ENCODE measurements at regions not wholly inside any gene's neighbourhood (a gene's known extent, or its start where the extent isn't known, plus 50 kb on each side); places are given as distances from the start of the nearest gene placed in this dataset.
"Not testable (repeated sequence)": the region's sequence is repeated elsewhere in the genome, so short reads cannot be mapped to it uniquely, and the experiment has no call there.

DNA sequence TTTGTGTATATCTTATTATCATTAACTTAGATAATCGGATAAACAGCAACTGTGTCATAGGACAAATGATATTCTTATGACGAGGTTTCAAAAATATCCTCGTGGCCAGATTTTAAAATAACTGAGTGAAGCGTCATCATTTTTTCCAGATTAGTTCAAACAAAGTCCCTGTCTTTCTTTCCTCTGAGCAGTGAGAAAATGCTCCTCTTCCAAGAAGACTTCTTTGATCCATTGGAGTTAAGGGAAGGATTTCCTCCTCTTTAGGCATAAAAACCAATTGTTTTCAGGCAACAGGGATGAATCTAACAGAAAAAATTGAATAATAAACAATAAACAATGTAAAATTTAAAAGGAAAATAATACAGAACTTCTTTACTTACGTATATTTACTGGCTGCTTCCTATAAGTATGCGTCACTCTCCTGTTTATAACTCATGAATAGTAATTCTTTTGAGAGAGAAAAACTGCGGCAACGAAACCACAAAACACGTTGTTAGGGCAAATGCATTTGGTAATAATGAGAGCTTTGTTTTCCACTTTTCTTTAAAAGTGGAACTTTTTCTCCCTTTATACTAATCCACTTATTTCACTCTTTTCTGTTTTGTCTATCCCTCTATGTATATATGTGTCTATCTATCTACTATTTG is 419.4 kb upstream of the ONECUT1 start:
- no peak for DNase-seq

DNA sequence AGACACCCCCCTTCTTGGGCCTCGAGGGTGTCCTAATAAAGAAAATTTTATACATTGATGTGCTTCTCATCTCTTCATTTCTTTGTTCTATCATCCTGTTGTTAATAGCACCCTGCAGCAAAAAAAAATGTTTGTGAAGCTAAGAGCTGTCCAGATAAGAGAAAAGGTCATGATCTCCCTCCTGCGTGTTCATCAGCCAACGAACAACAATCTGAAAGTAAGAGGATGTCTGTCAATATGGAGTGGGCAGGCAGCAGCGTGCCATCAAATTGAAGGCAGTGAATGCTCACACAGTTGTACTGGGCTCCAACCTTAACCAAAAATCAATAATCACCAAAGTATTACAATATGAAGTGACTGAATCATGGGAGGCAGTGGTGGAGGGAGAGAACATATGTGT is 418.6 kb upstream of the ONECUT1 start:
- no peak for DNase-seq

- no peak for DNase-seq
Measured at GRCh38 chr15:53203454-53203853, 413.3 kb upstream of the ONECUT1 start.

- no peak for DNase-seq
Measured at GRCh38 chr15:53202876-53203275, 412.7 kb upstream of the ONECUT1 start.

- peak; percentile 9 for DNase-seq
Measured at GRCh38 chr15:53197426-53197839, 407.3 kb upstream of the ONECUT1 start.

DNA sequence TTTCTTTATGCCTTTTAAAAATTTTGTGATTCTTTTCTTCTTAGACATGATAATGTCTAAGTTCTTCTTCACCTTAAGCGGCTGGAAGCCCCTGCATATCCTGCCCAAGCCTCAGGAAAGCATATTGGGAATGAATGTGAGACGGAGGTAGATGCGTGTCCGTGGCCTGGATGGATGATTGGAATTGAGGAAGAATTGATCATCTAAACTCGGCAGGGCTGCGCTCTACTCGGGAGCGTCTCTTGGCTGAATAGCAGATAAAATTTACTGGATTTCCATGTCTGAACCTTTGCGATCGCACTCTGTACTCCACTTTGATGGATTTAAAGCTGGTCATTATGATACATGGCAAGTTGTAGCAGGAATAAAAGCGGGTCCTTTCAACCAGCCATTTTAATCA is 406.7 kb upstream of the ONECUT1 start:
- no peak for DNase-seq

DNA sequence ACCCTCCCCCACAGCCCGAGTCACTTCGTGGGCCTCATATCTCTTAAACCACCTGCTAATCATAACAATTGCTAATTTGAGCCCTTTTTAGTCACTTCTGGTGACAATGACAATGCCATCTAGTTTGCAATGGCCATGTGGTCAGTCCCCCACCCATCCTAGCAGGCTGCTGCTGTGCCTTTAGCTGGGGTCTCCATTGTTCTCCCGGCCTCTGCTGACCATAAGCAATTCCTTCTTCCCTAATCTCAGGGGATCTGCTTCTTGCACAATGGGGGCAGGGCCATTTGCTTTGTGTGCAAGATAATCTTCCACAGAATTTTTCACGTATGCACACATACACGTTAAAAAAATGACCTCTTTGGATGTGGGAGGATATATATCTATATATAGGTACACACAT is 406.1 kb upstream of the ONECUT1 start:
- DNase-seq, result no peak

DNA sequence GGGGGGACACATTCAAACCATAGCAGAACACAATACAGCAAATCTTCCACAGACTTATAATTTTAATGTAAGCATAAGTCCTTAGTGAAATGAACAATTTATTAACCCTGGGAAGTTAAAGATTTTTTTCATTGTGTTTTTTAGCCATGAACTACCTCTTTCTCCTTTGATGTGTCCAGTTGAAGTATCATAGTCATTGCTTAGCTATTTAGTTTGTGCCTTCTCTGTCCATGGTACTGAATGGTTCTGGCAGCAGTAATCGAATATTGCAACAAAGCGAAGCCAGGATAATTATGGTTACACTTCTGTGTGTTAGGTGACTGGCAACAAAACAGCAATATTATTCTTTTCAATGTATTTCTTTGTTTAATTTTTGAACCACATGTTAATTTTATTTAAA is 403.0 kb upstream of the ONECUT1 start:
- no peak for DNase-seq

GRCh38 chr15:53189860-53190259 is 399.7 kb upstream of the ONECUT1 start:
- DNase-seq, result no peak

GRCh38 chr15:53183449-53183848 is 393.3 kb upstream of the ONECUT1 start:
- DNase-seq, result not testable (repeated sequence)

- no peak for DNase-seq
Measured at GRCh38 chr15:53171571-53171970, 381.4 kb upstream of the ONECUT1 start.

DNA sequence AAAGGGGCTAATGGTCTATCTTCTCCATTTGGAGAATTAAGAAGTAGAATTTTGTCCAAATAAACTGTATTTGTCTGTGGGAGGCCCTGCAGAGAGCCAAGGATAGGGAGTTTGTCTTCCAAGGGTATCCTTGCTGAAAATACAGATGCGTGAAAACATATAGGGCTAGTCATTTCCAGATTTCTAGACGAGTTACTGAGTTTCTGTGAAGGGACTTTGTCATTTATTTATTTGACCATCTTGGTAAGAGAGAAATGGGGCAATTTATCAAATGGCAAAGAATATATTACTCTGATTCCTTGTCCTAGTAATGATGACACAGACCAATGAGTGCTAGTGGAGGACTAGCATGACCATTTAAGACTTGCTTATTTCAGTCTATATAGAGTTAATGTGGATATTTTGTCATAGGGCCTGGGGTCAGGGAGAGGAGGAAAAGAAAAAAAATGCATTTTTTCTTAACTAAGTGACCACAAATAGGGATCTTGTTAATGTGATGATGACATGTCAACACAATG is 376.6 kb upstream of the ONECUT1 start:
- DNase-seq, result no peak

DNA sequence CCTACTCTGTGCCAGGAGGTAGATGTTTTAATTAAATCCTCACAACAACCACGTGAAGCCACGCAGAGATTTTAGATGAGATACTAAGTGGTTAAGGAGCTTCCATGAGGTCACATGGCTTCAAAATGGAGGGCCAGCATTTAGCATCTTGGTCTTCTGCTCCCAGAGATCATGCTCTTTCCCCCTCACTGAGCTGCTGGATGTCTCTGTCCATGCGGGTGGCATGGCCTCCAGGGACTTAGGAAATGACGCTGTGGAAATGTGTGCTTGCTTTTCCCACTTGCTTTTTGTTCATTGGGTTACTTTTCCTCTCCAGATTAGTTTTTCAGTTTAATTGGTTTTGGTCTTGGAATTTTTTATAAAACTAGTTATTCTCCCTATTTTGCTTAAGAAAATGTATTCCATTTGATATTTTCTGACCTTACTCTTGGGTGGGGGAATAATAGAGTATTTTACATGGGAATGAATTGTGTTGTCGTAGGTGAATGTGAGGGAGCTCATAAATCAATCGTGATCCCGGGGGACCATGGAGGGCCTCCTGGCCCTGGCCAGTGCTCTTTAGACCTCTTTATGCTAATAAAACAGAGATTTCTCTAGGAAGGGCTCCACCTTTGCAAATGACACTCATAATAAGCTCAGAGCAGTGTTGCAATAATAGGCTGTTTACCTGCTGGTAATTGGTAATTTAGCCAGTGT is 376.0 kb upstream of the ONECUT1 start:
- DNase-seq, result no peak

GRCh38 chr15:53160092-53160704 is 370.1 kb upstream of the ONECUT1 start:
- no peak for DNase-seq

DNA sequence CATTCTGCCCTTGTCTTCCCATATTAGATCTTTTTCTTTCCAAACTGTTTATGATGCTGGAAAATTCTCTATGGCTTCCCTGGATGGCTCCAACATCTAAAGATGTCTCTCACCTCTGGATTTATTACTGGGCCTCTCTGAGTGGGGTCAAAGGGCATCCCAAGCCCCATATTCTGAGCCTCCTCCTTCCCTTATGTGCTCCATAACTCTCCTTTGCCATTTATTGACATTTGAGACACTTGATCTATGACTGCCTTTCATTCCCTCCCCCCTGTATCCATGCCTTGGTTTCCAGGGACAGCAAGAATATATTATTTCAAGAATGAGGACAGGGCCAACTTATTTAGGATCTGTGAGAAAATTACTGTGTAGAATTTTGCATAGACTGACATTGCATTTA is 369.3 kb upstream of the ONECUT1 start:
- DNase-seq, result no peak

DNA sequence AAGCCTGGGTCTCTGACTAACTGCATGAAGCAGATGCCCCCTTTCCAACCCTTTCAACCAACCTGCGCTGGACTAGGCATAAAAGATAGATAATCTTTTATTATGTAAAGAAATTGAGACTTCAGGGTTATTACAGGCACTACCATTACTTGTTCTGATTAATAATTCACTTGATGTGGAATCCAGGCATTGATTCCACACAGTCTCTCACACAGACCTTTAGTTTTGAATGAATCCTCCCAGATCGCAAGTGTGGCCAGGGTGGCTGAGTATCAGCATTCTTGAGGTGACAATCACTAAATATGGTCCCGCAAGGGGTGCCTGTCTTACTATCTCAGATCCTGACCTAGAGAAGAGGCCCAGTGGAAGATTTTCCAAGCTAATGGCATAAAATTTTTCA is 368.9 kb upstream of the ONECUT1 start:
- DNase-seq, result no peak

GRCh38 chr15:53133255-53133850 is 343.2 kb upstream of the ONECUT1 start:
- no peak for DNase-seq

DNA sequence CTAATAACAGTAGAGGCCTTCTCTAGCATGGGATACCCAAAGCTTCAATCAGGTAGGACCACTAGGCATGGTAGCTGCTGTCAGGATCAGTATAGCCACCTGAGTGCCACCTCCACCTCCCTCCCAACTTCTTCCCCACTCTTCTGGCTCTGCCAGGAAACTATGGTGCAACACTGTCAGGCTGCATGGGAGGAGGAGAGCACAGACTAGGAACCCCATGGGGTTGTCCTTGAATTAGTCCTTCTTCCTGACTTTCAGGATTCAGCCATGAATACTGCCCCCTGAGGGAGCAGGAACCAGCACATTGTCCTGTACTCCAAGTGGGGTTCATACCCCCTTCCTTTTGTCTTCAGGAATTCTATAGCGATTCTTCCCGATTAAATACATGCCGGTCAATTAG is 340.8 kb upstream of the ONECUT1 start:
- no peak for DNase-seq

- DNase-seq, result no peak
Measured at GRCh38 chr15:53129121-53129904, 339.2 kb upstream of the ONECUT1 start.

DNA sequence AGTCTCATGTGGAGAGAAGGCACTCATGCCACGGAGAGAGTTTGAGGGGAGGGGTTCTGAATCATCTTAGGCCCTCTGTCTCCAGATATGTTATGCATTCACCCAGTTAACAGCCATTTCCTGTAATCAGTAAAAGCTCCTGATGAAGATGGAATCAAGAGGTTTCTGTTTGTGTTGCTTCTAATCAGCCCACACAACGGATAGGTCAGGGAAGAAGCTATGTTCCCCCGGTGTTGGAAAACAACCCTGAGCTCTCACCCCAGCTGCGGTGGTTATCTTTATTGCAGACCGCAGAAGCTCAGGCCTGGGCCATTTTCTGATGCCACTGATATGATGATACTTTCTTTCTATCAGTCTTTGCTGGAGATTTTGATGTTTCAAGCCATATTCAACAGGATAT is 338.5 kb upstream of the ONECUT1 start:
- DNase-seq, result no peak

- DNase-seq, result no peak
Measured at GRCh38 chr15:53126144-53126543, 336.0 kb upstream of the ONECUT1 start.

GRCh38 chr15:53122818-53123217 is 332.7 kb upstream of the ONECUT1 start:
- no peak for DNase-seq

DNA sequence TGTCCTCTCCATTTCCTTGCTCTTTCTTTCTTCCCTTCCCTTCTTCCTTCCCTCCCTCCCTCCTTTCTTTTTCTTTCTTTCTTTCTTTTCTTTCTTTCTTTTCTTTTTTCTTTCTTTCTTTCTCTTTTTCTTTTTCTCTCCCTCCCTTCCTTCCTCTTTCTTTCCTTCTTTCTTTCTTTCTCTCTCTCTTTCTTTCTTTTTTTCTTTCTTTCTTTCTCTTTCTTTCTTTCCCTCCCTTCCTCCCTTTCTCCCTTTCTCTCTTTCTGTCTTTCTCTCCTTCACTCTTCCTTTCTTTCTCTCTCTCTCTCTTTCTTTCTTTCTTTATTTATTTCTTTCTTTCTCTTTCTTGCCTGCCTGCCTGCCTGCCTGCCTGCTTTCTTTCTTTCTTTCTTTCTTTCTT is 326.8 kb upstream of the ONECUT1 start:
- not testable (repeated sequence) for DNase-seq
